ENCODE measurements at regions not wholly inside any gene's neighbourhood (a gene's known extent, or its start where the extent isn't known, plus 50 kb on each side); places are given as distances from the start of the nearest gene placed in this dataset.
A peak's percentile ranks its signal among the peaks of the same experiment; 100 is the strongest.

GRCh38 chr13:99746637-99747402, 224.7 kb downstream of the ZIC5 start:
- H2BK15ac ChIP-seq (ENCODE audit: low read length) = no peak overlapping the region
- H3K4me1 ChIP-seq (replicated peaks in 1 of 4; ENCODE audit: control insufficient read depth in 3 of 4, insufficient read depth in 4 of 4, low read length in 3 of 4) = peaks cover 12 to 39% (median 28%) of the 10 kb centered on the region in 4 experiments; a peak in 6 of 7 replicates
- no peak overlapping the region for H4K8ac ChIP-seq (ENCODE audit: extremely low read depth, insufficient read depth, low read length)
- peak overlapping the region; percentile 73 for H4K5ac ChIP-seq (ENCODE audit: insufficient read length, low read depth, low read length)
- H3K4me2 ChIP-seq (ENCODE audit: insufficient read depth in 1 of 2, low read depth in 2 of 2, low read length in 2 of 2) = peak overlapping the region; percentile 64 to 85
- FAIRE-seq = peak; percentile 90
- H3K79me1 ChIP-seq (ENCODE audit: low read depth, low read length) = 0 out of 2 replicates have a peak, but pooled peaks cover 2% of the 10 kb centered on the region
- H3K9ac ChIP-seq (replicated peaks in 1 of 4; ENCODE audit: extremely low read depth in 1 of 4, low read depth in 3 of 4, low read length in 3 of 4) = peak overlapping the region in 2 of 4 experiments; percentile 43 to 52; a peak in 3 of 7 replicates
- peak overlapping the region; percentile 62 for H2BK5ac ChIP-seq (ENCODE audit: low read depth, low read length)
- no peak overlapping the region for H2AFZ ChIP-seq (ENCODE audit: low read length)
- peak; percentile 31 to 65 for DNase-seq (ENCODE audit: low read depth in 1 of 2, low spot score in 2 of 2)
- H3K36me3 ChIP-seq (ENCODE audit: control insufficient read depth in 2 of 4, insufficient read depth in 4 of 4, low read length in 3 of 4) = no peaks in the 10 kb centered on the region
- H3K27ac ChIP-seq (ENCODE audit: low read depth, low read length) = peak overlapping the region; percentile 91
- peak overlapping the region; percentile 20; the same call in 1 of the 2 replicates for H3K18ac ChIP-seq (ENCODE audit: extremely low read depth, low read length)
- peak overlapping the region; percentile 56 for H4K91ac ChIP-seq (replicated peaks; ENCODE audit: insufficient read length, low read length)
- WGBS, 2 experiments (ENCODE audit: extremely low coverage in 1 of 2, insufficient coverage in 1 of 2, insufficient read length in 1 of 2, insufficient replicate concordance in 2 of 2, low coverage in 1 of 2, low lambda C conversion rate in 2 of 2, missing lambda C conversion rate in 1 of 2) = 10% methylated on average over 12 of the region's 14 CpGs; no CpG with 5 or more reads in 1 of the 2 experiments
- H3K4ac ChIP-seq (replicated peaks; ENCODE audit: insufficient read length, low read depth, low read length) = no peak overlapping the region
- no peaks in the 10 kb centered on the region; a peak in 1 of 4 replicates for H3K9me3 ChIP-seq (ENCODE audit: insufficient read depth in 2 of 2, low read depth in 1 of 2, low read length in 1 of 2)
- no peaks in the 10 kb centered on the region for H3K79me2 ChIP-seq (ENCODE audit: control insufficient read depth in 1 of 2, insufficient read depth in 2 of 2, low read length in 2 of 2)
- ChIA-PET POLR2A (ENCODE audit: partially characterized antibody) (interaction anchor here (0.7 to 3.9 kb wide), 15 partner anchors 9 to 215 kb away, joined by 3 to 32 read pairs (median 5); no protein-coding TSS in a partner anchor), CTCF (ENCODE audit: partially characterized antibody) (interaction anchor here (0.7 to 1.3 kb wide), 8 partner anchors 8 to 1280 kb away, joined by 3 to 5 read pairs (median 4); no protein-coding TSS in a partner anchor)
- no peaks in the 10 kb centered on the region for H3K27me3 ChIP-seq (replicated peaks in 1 of 4; ENCODE audit: control insufficient read depth in 3 of 4, extremely low read depth in 1 of 4, insufficient read depth in 3 of 4, low read length in 3 of 4)
- H2BK20ac ChIP-seq (ENCODE audit: low read length) = peak overlapping the region; percentile 76; the same call in 1 of the 2 replicates
- peak overlapping the region; percentile 56 for H2BK12ac ChIP-seq (ENCODE audit: low read depth, low read length)
- H2AK5ac ChIP-seq (ENCODE audit: low read depth, low read length) = peak overlapping the region; percentile 25; the same call in 1 of the 2 replicates
- H3K56ac ChIP-seq (replicated peaks; ENCODE audit: insufficient read length, low read depth, low read length) = no peak overlapping the region
- H2BK120ac ChIP-seq (replicated peaks; ENCODE audit: low read depth, low read length) = peak overlapping the region; percentile 45
- no peak overlapping the region for H3K14ac ChIP-seq (ENCODE audit: insufficient read length)
- no peaks in the 10 kb centered on the region; the same call in 1 of the 2 replicates for H3K23me2 ChIP-seq (ENCODE audit: low read depth, low read length)
- H3K23ac ChIP-seq (ENCODE audit: insufficient read length) = no peak overlapping the region
- peak overlapping the region in 3 of 4 experiments; percentile 8 to 50 (median 9); a peak in 5 of 8 replicates for H3K4me3 ChIP-seq (ENCODE audit: extremely low read depth in 1 of 4, insufficient read depth in 2 of 4, low read depth in 3 of 4, low read length in 4 of 4)
- H4K20me1 ChIP-seq (replicated peaks in 1 of 2; ENCODE audit: control insufficient read depth in 1 of 2, insufficient read depth in 2 of 2, low read length in 2 of 2) = no peaks in the 10 kb centered on the region
- TF ChIP-seq MAX (IDR thresholded peaks at IDR 0.05) (peak; percentile 11; the same call in 1 of the 2 replicates), ASH2L (IDR thresholded peaks at IDR 0.05; ENCODE audit: low read length) (peak; percentile 89), TAF1 (IDR thresholded peaks at IDR 0.05; ENCODE audit: low read depth, low read length) (peak; percentile 68), POLR2A (IDR thresholded peaks at IDR 0.05; ENCODE audit: control extremely low read depth in 1 of 2, low read depth in 2 of 2, low read length in 2 of 2) (peak; percentile 36 to 66; a peak in 2 of 3 replicates), RBBP5 (IDR thresholded peaks at IDR 0.05; ENCODE audit: borderline replicate concordance, low read depth, low read length) (peak; percentile 89), TBP (IDR thresholded peaks at IDR 0.05; ENCODE audit: low read depth, low read length) (0 out of 2 replicates have a peak, but pooled peaks have one; percentile 52), CHD2 (IDR thresholded peaks at IDR 0.05; ENCODE audit: low read length) (peak; percentile 53)

Data from H1 (cell line).